ACHN (cell line): ENCODE measurements at regions not wholly inside any gene's neighbourhood (a gene's known extent, or its start where the extent isn't known, plus 50 kb on each side); places are given as distances from the start of the nearest gene placed in this dataset.

Source experiments
- DNase-seq: peaks from one replicate; pipeline ENCODE4 v3.0.0-alpha.2; 2015
- in situ Hi-C: cut with HindIII; loops from 2 replicates; pipeline ENCODE4 v1.10.0; 2017; ENCODE audit warnings: low sequenced_read_pairs, low pct_ligation_motif_present, low pct_unique_long_range_greater_than_20kb

DNA sequence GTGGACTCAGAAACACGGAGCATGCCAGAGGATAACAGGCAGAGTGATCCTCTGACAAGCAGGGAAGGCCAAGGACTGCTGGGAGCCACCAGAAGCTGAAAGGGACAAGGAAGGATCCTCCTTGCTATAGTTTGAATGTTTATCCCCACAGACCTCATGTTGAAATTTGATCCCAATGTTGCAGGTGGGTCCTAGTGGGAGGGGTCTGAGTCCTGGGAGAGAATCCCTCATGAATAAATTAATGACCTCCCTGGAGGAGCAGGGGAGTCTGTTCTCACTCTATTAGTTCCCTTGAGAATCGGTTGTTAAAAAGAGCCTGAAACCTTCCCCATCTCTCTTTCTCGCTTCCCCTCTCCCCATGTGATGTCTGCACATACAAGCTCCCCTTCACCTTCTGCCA is 124.4 kb downstream of the FBXO15 start:
- DNase-seq: no peak
- in situ Hi-C loops: no loop called here

DNA sequence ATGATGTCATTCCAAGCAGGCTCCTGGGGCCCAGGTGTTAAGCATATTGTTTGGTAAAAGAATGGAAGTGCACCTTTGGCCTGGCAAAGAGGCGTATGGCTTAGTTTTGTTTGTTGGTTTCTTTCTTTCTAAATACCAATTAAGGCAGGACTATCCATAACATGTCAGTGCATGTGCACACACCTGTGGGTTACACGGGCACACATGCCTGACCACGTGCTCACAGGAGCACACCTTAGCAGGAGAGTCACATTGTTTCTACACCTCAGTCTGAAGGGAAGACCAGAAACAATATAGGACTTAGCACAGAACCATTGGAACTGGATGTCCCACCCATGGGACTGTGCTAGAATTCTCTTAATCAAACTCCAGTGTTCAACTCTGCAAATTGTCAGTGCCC is 127.8 kb downstream of the FBXO15 start:
- in situ Hi-C loops: no loop called here
- no peak for DNase-seq

DNA sequence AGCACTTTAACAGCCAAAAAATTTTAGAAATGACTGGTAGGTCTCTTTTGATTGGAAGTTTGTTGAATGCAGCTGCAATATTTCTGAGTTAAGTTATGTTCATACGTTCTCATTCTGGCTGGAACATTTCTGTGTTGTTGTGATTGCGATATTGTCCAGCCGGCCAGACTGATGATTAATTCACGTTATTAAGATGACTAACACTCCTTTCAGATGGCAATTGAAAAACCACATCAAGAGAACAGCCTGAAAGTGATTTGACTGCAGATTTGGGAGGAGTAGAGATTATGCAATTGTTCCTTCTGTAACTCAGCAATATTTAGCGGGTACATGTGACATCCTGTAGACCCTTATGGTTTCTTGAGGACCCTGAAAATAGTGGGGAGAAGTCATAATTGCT is 133.7 kb downstream of the FBXO15 start:
- DNase-seq: no peak
- in situ Hi-C loops: no loop called here

DNA sequence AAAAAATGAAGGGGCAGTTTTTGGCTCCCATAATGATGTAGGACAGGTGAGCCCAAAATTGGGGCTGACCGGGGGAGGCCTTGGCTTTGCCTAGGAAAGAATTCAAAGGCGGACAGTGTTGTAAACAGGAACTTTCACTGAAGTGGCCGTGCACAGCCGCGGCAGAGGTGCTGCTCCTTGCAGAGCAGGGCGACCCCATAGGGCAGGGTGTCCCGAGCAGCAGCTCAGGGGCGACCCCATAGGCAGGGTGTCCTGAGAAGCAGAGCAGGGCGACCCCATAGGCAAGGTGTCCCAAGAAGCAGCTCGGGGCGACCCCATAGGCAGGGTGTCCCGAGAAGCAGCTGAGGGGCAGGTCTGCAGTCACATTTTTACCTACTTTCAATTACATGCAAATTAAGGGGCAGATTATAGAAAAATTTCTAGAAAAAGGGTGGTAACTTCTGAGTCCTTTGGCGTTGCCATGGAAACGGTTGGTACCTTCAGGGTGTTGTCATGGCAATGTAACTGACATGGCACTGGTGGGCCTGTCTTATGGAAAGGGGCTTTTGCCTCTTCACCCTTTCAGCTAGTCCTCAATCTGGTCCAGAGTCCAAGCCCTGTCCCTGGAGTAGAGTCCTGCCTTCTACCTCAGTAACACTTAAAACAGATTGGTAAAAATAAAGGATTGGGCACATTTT is 134.5 kb downstream of the FBXO15 start:
- in situ Hi-C loops: no loop called here
- no peak for DNase-seq

DNA sequence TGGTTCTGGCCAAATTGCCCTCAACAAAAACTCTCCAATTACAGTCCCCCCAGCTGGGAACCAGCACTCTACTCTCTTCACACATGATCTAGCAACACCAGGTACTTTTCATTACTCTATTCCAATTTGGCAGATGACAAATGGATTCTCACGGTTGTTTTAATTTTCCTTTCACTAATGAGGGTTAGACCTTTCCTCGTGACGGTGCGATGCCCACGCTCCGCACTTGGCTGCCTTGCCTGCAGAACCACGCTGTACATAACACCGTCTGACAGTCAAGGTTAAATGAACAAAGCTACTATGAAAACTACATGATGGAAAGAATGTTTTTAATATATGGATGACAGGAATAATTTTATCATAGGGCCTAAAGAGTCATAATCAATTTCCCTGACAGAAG is 141.5 kb downstream of the FBXO15 start:
- no peak for DNase-seq
- in situ Hi-C loops: no loop called here

DNA sequence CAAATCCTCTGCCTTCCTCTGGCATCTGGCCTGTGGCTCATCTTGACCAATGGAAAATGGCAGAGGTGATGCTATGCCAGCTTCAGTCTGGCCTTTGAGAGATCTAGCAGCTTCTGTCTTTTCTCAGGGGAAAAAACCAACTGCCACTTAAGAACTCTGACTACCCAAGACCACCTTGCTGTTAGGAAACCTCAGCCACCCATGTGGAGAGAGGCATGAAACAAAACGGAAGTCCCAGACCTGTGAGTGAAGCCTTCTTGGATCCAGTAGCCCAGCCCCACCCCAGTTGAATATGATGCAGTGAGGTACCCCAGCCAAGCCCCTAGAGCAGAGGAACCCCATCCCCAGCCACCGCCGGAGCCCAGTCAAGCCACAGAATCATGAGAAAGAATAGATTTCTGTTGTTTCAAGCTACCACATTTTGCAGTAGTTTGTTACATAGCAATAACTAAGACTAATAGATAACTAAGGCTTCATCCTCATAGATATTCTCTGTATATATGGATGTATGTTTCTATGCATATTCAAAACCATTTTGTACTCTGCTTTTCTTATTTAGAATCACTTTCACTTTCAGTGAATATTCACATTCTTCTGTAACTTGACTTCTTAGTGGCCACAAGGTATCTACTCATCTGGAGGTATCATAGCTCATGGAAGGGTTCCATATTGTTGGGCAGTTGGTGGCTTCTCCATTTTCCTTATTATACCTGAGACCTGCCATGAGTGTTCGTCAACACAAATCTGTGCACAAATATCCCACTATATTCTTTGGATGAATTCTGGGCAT is 142.1 kb downstream of the FBXO15 start:
- no peak for DNase-seq
- in situ Hi-C loops: no loop called here

- no peak for DNase-seq
- in situ Hi-C loops: no loop called here
These were observed 155.2 kb downstream of the FBXO15 start for GRCh38 chr18:73992242-73993022.

- DNase-seq: no peak
- in situ Hi-C loops: no loop called here
These were observed 156.1 kb downstream of the FBXO15 start for GRCh38 chr18:73991570-73991969.

GRCh38 chr18:73990258-73990657 is 157.4 kb downstream of the FBXO15 start:
- in situ Hi-C loops: no loop called here
- DNase-seq: no peak

DNA sequence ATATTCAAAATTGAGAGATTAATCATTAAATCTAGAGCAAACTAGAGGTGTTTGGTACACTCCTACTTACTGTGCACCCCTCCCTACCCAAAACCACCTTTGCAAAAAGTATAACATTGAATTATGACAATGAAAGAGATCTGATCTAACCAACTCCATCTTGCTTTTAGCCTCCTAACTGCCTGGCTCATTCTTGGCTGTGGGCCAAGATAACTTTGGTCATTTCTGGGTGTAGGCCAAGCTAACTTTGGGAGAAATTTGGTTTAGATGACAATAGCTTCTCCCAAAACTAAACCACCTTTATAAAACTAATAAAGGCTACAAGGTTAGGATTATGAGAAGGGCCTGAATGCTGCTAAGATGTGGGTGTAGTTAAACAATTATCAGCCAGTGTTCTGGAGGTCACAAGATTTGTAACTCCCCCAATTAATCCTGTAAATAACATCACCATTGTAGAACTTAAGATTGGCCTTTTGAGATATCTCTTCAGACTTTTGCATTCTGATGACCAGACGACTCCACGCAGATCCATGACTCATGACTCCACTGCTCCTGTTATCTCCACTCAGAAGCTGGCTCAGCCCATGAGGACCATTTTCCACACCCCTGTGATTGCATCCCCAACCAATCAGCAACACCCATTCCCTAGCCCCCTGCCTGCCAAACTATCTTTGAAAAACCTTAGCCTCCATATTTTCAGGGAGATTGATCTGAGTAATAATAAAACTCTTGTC is 160.2 kb downstream of the FBXO15 start:
- in situ Hi-C loops: no loop called here
- DNase-seq: no peak

DNA sequence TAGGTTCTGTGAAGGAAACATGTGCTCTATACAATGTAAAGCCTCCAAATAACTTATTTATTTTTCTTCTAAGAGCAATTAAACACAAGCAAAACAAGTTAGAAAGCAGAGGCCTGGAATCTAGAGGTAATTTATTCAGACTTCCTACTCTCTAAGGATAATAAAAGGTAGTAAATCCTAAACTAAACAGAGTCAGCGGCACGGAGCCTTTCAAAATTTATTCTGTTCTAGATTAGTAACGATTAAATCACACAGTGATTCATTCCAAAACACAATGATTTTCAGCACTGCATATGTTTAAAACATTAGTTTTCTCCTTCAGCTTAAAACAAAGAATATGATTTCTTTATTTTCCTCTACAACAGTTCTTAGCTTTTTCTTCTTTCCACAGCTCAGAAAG is 160.9 kb downstream of the FBXO15 start:
- in situ Hi-C loops: no loop called here
- no peak for DNase-seq

DNA sequence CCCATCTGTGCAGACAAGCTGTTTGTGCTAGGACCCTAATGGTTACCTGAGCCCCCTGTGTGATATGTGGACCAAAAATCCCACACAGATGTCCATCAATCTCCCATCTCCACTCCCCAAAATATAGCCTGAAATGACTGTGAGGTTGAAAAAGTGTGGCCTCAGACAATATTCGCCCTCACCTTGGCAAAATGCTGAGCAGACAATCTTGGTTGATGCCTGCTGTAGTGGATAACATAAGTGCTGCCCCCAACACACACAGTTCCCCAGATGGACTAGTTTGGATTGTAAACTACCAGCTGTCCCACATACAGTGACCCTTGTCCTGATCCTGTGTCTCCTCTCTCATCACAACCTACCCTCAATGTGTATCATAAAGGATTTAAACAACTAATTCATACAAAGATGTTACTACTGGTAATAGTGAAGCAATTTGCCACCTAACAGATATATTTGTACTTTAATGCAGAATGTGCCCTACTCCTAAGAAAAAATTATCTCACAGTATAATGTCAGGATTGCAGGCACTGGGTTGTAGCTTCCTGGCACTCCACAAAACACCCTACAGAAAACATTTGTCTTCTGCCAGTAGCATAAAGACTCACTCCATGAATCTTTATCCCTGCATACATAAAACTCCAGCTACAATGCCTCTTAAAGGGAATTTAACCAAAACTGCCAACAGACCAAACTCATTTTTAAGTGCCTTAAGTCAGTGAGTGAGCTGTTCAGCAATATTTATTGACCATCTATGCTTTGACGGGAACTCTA is 161.6 kb downstream of the FBXO15 start:
- in situ Hi-C loops: no loop called here

GRCh38 chr18:73983970-73984369 is 163.7 kb downstream of the FBXO15 start:
- in situ Hi-C loops: no loop called here
- DNase-seq: no peak

More for the DNA sequence above, 161.6 kb downstream of the FBXO15 start:
- no peak for DNase-seq

GRCh38 chr18:73983496-73983895 is 164.1 kb downstream of the FBXO15 start:
- no peak for DNase-seq
- in situ Hi-C loops: no loop called here

DNA sequence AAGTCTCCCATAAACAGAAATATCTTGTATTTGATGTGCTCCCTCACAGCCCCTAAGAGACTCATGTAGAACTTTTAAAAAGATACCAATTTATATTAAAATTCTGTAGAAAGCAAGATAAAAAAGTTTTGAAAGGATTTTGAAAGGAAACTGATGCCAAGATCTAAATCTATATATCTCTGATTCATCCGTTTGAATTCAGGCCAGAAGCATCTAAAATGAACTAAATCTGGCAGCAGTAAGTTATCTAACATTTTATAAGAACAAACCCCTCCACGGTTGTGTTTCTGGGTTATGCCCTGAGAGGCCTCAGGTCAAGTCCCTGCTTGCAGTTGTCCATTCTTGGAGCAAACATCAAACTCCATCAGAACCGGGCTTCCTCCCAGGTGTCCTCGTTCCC is 165.8 kb downstream of the FBXO15 start:
- DNase-seq: no peak
- in situ Hi-C loops: no loop called here

- peak; percentile 43 for DNase-seq
- in situ Hi-C loops: no loop called here
These were observed 167.2 kb downstream of the FBXO15 start for GRCh38 chr18:73980289-73980979.

DNA sequence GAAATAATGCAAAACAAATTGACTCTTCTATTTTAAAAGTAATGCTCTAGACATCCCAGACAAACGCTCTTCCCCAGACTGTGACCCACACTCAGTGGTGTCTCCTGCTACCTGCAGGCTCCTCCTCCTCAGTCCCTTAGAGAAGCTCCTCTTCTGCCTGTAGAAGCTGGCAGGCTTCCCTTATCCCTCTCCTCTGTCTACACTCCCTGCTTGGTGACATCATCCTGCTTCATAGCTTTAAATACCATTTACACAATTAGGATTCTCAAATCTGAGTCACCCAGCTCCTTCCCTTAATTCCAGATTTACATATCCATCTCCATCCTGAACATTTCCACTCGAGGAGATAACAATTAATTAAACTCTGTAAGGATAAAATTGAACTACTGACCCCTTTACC is 167.9 kb downstream of the FBXO15 start:
- no peak for DNase-seq
- in situ Hi-C loops: no loop called here

DNA sequence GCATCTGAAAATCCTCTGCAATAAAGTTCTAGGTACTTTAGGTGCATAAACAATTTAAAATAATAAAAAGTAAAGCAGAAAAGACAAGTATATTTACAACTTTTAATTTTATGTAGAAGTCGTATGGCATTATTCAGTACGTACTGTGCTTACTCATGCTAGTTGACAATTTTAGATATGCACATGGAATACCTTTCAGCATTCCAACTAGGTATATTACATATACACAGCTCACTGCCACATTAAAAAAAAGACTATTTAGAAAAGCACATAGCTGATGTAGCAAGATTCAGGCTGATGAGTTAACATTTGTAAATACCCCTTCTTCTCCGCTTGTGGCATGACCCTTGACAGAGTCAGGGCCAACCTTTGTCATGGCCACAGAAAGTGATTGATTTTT is 171.2 kb downstream of the FBXO15 start:
- DNase-seq: no peak
- in situ Hi-C loops: no loop called here
